Sigmoid colon (tissue), 4 donors: ENCODE measurements at regions not wholly inside any gene's neighbourhood (a gene's known extent, or its start where the extent isn't known, plus 50 kb on each side); places are given as distances from the start of the nearest gene placed in this dataset.

Experiments
- EP300 ChIP-seq, 4 donors: sonication (generic); formaldehyde crosslinking; IDR thresholded peaks; one replicate each; pipeline ENCODE4 v1.6.1; 2017; ENCODE audit warnings: antibody characterized with exemption in 4 of 4
- POLR2AphosphoS5 ChIP-seq, 4 donors: sonication (generic); formaldehyde crosslinking; IDR thresholded peaks; one replicate each; pipeline ENCODE4 v1.6.1; 2017; ENCODE audit warnings: antibody characterized with exemption in 4 of 4
- TF ChIP-seq, protein P1 (sequence below), 4 experiments: fragments of 450-650 bp in 3 of 4; fragments of 200-600 bp in 1 of 4; IDR thresholded peaks; one replicate each; pipeline ENCODE4 v1.5.1; 2016 to 2019; ENCODE audit warnings: antibody characterized with exemption in 4 of 4, mild to moderate bottlenecking in 3 of 4, moderate library complexity in 2 of 4

DNA sequence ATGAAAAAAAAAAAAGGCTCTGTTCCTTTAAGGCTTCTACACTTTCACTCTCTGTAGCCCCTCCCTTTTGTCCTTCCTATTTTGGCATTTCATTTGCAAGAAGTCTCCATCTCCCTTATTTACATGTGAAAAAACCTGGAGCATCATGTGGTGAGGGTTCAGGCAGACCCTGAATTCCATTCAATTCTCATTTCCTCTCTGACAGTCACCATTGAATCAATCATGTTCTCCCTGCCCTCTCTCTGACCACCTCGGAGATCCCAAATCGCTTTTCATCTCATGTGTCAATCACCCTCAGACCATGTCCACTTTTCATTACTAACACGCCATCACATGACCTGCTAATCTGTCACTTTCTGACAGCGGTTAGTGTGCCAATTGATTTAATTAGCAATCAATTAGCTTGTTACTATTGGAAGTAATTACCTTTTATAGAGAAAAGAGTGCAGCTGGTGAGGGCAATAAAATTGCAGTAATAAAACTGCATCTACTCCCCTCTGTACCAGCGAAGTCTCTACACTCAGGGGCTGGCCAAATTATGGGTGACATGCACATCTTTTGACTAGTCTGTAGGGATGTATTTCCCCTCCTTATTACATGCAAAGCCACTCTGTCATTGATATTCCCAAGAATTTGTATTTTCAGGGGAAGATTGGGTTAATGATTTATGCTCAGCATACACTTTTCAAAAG lies 317.4 kb downstream of the EN1 start:
- TF ChIP-seq EP300 (IDR thresholded peaks at IDR 0.05) (no peak), POLR2AphosphoS5 (IDR thresholded peaks at IDR 0.05) (no peak)
- TF ChIP-seq, protein P1, sequence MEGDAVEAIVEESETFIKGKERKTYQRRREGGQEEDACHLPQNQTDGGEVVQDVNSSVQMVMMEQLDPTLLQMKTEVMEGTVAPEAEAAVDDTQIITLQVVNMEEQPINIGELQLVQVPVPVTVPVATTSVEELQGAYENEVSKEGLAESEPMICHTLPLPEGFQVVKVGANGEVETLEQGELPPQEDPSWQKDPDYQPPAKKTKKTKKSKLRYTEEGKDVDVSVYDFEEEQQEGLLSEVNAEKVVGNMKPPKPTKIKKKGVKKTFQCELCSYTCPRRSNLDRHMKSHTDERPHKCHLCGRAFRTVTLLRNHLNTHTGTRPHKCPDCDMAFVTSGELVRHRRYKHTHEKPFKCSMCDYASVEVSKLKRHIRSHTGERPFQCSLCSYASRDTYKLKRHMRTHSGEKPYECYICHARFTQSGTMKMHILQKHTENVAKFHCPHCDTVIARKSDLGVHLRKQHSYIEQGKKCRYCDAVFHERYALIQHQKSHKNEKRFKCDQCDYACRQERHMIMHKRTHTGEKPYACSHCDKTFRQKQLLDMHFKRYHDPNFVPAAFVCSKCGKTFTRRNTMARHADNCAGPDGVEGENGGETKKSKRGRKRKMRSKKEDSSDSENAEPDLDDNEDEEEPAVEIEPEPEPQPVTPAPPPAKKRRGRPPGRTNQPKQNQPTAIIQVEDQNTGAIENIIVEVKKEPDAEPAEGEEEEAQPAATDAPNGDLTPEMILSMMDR (IDR thresholded peaks at IDR 0.05) = no peak
